T-helper 2 cell treated with Interferon-gamma antibody and Interleukin-4, amounts not matched to agents 5 μg/mL and 100 μg/mL, for 36 hours (primary cell): ENCODE measurements at regions not wholly inside any gene's neighbourhood (a gene's known extent, or its start where the extent isn't known, plus 50 kb on each side); places are given as distances from the start of the nearest gene placed in this dataset.

ENCODE experiments used
- DNase-seq: peaks from one replicate; pipeline ENCODE4 v3.0.0; 2021; ENCODE audit warnings: low spot score
- H3K27ac Mint-ChIP-seq: one replicate; pipeline ENCODE4 v1.8.0; 2021; ENCODE audit warnings: mild to moderate bottlenecking, mixed read lengths
- H3K27me3 Mint-ChIP-seq: one replicate; pipeline ENCODE4 v1.8.0; 2021; ENCODE audit warnings: low read depth, mixed read lengths
- H3K36me3 Mint-ChIP-seq: one replicate; pipeline ENCODE4 v1.8.0; 2021; ENCODE audit warnings: low read depth, mixed read lengths
- H3K4me1 Mint-ChIP-seq: one replicate; pipeline ENCODE4 v1.8.0; 2021; ENCODE audit warnings: low read depth, mixed read lengths
- H3K4me3 Mint-ChIP-seq: one replicate; pipeline ENCODE4 v1.8.0; 2022; ENCODE audit warnings: mild to moderate bottlenecking, moderate library complexity, mixed read lengths
- H3K9me3 Mint-ChIP-seq: one replicate; pipeline ENCODE4 v1.8.0; 2021; ENCODE audit warnings: mixed read lengths

DNA sequence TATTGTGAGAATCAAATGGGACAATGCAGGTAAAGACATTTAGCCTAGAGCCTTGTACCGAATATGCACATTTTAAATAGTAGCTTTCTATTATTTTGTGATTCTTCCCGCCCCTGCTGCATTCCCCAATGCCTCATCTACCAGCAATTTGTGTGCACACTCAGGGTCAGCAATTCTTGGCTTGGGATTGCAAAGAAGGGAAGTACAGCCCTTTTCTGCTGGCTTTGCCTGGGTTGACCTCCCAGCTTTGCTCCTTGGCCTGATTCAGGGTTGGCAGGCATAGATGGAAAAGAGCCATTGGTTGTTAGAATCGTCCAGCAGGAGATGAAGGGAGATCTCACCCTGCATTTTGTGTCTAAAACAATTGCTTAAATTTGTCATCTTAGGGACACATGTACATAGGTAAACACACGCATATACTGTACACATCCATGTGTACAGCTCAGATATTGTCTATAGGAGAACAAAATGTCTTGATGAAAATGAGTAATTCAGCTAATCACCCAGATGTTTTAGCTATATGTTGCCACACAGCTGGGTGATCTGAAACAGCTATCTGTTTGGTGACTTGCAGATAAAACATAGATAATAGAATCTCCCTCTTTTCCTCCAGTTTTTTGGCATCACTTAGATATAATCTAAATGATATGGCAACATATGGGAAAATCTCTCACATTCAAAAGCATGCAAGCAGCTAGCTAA lies 340.9 kb upstream of the TBL1XR1 start:
- Mint-ChIP-seq H3K27ac (peak overlapping the region; percentile 87), H3K36me3 (peaks cover 5% of the 10 kb centered on the region), H3K4me1 (peaks cover 32% of the 10 kb centered on the region), H3K9me3 (peaks cover 7% of the 10 kb centered on the region), H3K4me3 (peak overlapping the region; percentile 80), H3K27me3 (no peaks in the 10 kb centered on the region)
- DNase-seq, result no peak

DNA sequence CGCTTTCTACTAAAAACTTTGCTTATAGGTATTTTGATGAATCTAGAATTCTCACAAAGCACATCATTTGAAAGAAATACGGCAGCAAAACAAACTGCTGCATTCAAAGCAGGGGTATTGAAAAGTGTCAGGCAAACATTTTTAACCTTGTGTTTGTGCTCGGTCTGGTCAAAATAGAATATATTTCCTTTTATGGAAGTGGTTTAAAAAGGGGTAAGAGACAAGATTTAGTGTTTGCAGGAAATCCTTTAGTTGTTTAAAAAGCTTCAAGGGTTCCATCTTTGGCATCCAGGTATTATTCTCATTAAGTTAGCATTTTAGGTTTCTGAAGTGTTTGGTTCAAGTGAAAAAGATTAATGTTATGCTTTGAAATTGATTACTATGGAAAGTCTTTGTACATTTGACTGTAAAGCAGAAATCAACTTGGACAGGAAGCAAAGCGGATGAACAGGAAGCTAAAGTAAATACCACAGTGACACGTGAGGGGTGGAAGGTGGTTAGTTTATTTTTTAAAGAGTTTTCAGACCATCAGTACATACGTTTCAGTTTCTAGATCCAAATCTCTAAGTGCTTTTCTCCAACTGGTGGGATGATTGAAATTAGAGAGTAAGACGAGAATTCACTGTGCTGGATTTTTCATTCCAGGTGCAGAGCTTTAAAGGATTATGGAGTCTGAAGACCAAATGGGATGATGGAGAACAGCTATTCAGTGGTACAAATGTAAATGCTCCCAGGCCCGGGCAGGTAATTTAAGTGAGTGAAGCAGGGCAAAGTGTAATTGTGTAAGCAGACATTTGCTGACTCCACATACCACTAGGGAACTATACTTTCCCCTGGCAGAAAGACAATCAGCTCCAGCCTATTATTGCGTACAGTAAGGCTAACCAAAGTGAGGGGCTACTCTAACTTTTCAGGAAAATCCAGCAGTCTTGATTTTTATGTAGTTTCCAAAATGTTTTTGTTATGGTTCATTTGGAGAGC lies 341.8 kb upstream of the TBL1XR1 start:
- Mint-ChIP-seq H3K4me1 (peaks cover 32% of the 10 kb centered on the region), H3K27me3 (no peaks in the 10 kb centered on the region), H3K9me3 (peaks cover 7% of the 10 kb centered on the region), H3K36me3 (peaks cover 5% of the 10 kb centered on the region), H3K27ac (peak overlapping the region; percentile 87), H3K4me3 (peak overlapping the region; percentile 80)
- peak; percentile 13 for DNase-seq

- no peak overlapping the region for H3K4me3 Mint-ChIP-seq
Observed at GRCh38 chr3:177541541-177541940, 344.3 kb upstream of the TBL1XR1 start.

DNA sequence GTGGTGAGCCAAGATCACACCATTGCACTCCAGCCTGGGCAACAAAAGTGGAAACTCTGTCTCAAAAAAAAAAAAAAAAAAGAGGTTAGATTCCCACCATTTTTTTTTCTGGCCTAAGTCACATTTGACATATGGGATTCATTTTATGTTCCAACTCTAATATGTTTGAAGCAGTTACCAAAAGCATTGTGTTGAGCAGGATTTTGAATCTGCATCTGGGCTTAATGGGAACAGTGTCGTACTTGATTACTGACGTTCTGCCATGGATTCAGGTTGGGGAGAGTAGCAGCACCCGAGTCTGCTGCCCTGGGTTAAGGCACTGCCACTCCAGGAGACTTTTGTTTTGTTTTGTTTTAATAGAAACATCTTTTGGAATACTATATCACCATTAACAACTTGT lies 348.7 kb upstream of the TBL1XR1 start:
- Mint-ChIP-seq H3K4me1 (peaks cover 8% of the 10 kb centered on the region), H3K27me3 (no peaks in the 10 kb centered on the region), H3K4me3 (no peak overlapping the region), H3K36me3 (no peaks in the 10 kb centered on the region), H3K9me3 (peaks cover 4% of the 10 kb centered on the region), H3K27ac (no peak overlapping the region)
- DNase-seq, result no peak

More at GRCh38 chr3:177541541-177541940, 344.3 kb upstream of the TBL1XR1 start:
- H3K27me3 Mint-ChIP-seq, result no peaks in the 10 kb centered on the region
- no peak overlapping the region for H3K27ac Mint-ChIP-seq
- peaks cover 35% of the 10 kb centered on the region for H3K4me1 Mint-ChIP-seq
- peaks cover 7% of the 10 kb centered on the region for H3K9me3 Mint-ChIP-seq
- H3K36me3 Mint-ChIP-seq, result peaks cover 5% of the 10 kb centered on the region
- DNase-seq, result no peak

- no peaks in the 10 kb centered on the region for H3K27me3 Mint-ChIP-seq
- no peak overlapping the region for H3K4me3 Mint-ChIP-seq
- H3K4me1 Mint-ChIP-seq, result peaks cover 11% of the 10 kb centered on the region
- DNase-seq, result no peak
- H3K27ac Mint-ChIP-seq, result no peak overlapping the region
- H3K36me3 Mint-ChIP-seq, result no peaks in the 10 kb centered on the region
- H3K9me3 Mint-ChIP-seq, result no peaks in the 10 kb centered on the region
Observed at GRCh38 chr3:177547711-177548350, 350.5 kb upstream of the TBL1XR1 start.

DNA sequence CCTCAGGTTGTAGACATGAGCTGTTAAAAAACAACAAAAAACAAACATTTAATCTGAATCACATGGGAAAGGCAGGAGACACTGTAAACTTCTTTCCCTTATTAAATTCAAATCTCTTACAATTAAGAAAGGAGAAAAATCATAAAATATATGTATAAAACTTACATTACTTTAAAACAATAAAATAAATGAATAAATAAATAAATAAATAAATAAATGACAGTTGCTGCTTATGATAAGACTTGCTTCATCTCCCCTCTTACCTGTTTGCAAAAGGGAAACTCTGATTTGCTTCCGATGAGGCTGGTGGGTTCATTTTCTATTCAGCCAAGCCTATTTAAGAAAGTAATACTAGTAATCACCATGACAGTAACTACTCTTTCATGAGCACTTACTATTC lies 353.4 kb upstream of the TBL1XR1 start:
- Mint-ChIP-seq H3K9me3 (no peaks in the 10 kb centered on the region), H3K27me3 (no peaks in the 10 kb centered on the region), H3K27ac (no peak overlapping the region), H3K4me1 (peaks cover 15% of the 10 kb centered on the region), H3K36me3 (no peaks in the 10 kb centered on the region), H3K4me3 (peak overlapping the region; percentile 7)
- no peak for DNase-seq

GRCh38 chr3:177551431-177551836 lies 354.2 kb upstream of the TBL1XR1 start:
- Mint-ChIP-seq H3K27ac (no peak overlapping the region), H3K4me1 (peaks cover 19% of the 10 kb centered on the region), H3K9me3 (no peaks in the 10 kb centered on the region)

GRCh38 chr3:177552051-177552450 lies 354.8 kb upstream of the TBL1XR1 start:
- no peak overlapping the region for H3K27ac Mint-ChIP-seq
- no peaks in the 10 kb centered on the region for H3K27me3 Mint-ChIP-seq
- H3K4me3 Mint-ChIP-seq, result no peak overlapping the region
- DNase-seq, result no peak
- no peaks in the 10 kb centered on the region for H3K9me3 Mint-ChIP-seq
- H3K4me1 Mint-ChIP-seq, result peaks cover 19% of the 10 kb centered on the region
- H3K36me3 Mint-ChIP-seq, result no peaks in the 10 kb centered on the region

More at GRCh38 chr3:177551431-177551836, 354.2 kb upstream of the TBL1XR1 start:
- Mint-ChIP-seq H3K27me3 (no peaks in the 10 kb centered on the region), H3K4me3 (no peak overlapping the region), H3K36me3 (no peaks in the 10 kb centered on the region)
- DNase-seq, result no peak

GRCh38 chr3:177553012-177553411 lies 355.7 kb upstream of the TBL1XR1 start:
- Mint-ChIP-seq H3K4me3 (no peak overlapping the region), H3K9me3 (no peaks in the 10 kb centered on the region), H3K36me3 (no peaks in the 10 kb centered on the region), H3K27me3 (no peaks in the 10 kb centered on the region), H3K4me1 (peaks cover 19% of the 10 kb centered on the region), H3K27ac (no peak overlapping the region)
- DNase-seq, result no peak

GRCh38 chr3:177553579-177553978 lies 356.3 kb upstream of the TBL1XR1 start:
- Mint-ChIP-seq H3K9me3 (no peaks in the 10 kb centered on the region), H3K36me3 (no peaks in the 10 kb centered on the region), H3K27ac (no peak overlapping the region), H3K27me3 (no peaks in the 10 kb centered on the region), H3K4me3 (no peak overlapping the region), H3K4me1 (peaks cover 19% of the 10 kb centered on the region)
- no peak for DNase-seq

DNA sequence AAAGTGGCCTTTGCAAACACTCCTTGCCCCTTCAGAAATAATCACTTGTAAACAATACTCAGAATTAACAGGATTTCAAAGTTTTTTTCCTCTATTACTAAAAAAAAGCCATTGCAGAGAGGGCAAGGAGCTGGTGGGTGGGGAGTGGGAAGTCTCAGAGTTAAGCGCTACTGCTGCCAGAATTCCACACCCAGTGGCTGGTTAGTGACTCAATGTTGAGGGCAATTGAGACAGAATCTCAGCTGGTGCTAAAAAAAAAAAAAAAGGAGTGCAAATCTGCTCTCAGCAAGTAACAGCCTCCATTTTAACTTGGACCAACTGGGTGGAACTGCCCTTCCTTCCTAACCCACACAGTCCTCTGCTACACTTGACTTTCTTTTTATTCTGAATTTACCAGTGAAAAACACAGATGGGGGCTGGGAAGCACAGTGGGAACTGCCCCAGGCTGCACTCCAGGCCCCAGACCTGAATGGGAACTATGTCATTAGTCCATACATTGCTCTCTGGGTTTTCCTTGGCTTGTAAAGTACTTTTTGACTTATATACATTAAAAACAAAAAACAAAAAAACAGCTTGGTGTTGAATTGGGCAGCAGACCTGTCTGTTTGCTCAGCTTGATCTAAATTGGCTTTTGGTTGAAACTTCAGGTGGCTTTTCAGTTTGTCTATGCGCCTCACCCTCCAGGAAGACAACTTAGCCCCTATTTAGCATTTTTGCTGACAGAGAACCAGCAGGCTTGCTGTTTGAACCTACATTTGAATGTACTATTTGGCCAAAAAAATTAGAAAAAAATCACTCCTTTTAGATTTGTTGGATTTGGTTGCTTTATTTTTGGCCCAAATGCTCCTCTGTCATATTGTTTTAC lies 357.8 kb upstream of the TBL1XR1 start:
- Mint-ChIP-seq H3K9me3 (no peaks in the 10 kb centered on the region), H3K27me3 (no peaks in the 10 kb centered on the region), H3K27ac (no peak overlapping the region), H3K4me1 (peaks cover 19% of the 10 kb centered on the region), H3K36me3 (no peaks in the 10 kb centered on the region), H3K4me3 (peak overlapping the region; percentile 12)
- DNase-seq, result no peak

GRCh38 chr3:177557548-177557947 lies 360.3 kb upstream of the TBL1XR1 start:
- no peak overlapping the region for H3K27ac Mint-ChIP-seq
- no peaks in the 10 kb centered on the region for H3K36me3 Mint-ChIP-seq
- peaks cover 12% of the 10 kb centered on the region for H3K4me1 Mint-ChIP-seq
- H3K9me3 Mint-ChIP-seq, result no peaks in the 10 kb centered on the region
- no peak for DNase-seq
- no peaks in the 10 kb centered on the region for H3K27me3 Mint-ChIP-seq
- H3K4me3 Mint-ChIP-seq, result no peak overlapping the region

DNA sequence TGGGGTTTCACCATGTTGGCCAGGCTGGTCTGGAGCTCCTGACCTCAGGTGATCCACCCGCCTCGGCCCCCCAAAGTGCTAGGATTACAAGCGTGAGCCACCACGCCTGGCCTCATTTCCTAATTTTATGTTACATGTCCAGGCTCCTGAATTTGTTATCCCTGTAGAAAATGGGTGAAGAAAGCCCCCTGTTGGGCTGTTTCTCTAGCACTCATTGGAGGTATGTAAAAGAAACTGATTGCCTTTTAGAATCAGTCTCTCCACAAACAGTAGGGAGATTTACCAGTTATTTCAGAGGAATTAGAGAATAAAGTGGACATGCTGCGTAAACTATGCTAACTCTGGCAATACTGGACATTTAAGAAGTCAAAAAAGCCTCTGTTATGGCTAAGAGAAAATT lies 364.1 kb upstream of the TBL1XR1 start:
- no peaks in the 10 kb centered on the region for H3K4me1 Mint-ChIP-seq
- H3K27me3 Mint-ChIP-seq, result no peaks in the 10 kb centered on the region
- H3K4me3 Mint-ChIP-seq, result no peak overlapping the region
- no peaks in the 10 kb centered on the region for H3K36me3 Mint-ChIP-seq
- H3K27ac Mint-ChIP-seq, result no peak overlapping the region
- H3K9me3 Mint-ChIP-seq, result no peaks in the 10 kb centered on the region
- DNase-seq, result no peak
